ENCODE measurements at regions not wholly inside any gene's neighbourhood (a gene's known extent, or its start where the extent isn't known, plus 50 kb on each side); places are given as distances from the start of the nearest gene placed in this dataset.
"Not testable (repeated sequence)": the region's sequence is repeated elsewhere in the genome, so short reads cannot be mapped to it uniquely, and the experiment has no call there.

DNA sequence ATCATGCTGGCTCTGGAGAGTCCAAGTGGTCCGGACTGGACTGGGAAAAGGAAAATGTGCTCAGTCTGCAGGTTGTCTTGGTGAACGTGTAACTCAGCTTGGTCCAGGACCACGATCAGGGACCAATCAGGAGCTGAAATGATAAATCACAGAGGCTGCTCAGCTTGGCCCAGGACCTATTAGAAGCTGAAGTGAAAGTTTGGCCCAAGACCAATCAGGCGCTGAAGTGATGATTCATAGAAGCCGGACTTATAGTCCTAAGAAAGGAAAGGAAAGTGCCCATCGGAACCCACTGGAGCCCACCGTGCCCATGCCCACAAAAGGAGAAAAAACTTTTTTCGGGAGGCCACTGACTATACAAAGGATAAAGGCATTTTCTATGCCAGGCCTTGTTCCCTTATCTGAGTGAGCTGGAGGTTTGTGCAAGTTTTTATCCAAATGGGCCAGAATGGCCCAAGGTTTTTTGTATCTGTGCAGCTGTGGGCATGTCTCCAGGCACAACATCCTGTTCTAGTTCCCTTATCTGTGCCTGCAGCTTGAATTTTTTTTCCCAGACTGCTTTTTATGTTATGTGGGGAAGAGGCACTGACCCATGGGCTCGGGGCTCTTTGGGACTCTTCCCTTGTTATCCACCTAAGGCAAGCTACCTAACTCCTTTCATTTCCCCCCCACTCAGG lies 194.4 kb downstream of the FAM133A start:
- Mint-ChIP-seq H3K9me3 (no peaks in the 10 kb centered on the region), H3K27me3 (no peaks in the 10 kb centered on the region), H3K36me3 (no peaks in the 10 kb centered on the region), H3K4me3 (no peak overlapping the region), H3K27ac (no peak overlapping the region), H3K4me1 (ENCODE audit: low read depth) (no peaks in the 10 kb centered on the region)
- intact Hi-C loops (cut with micrococcal nuclease), result no loop called here
- POLR2A ChIA-PET, result no interaction called here
- CTCF ChIA-PET, result no interaction called here
- DNase-seq, result no peak

GRCh38 chrX:93874554-93874953 lies 200.5 kb downstream of the FAM133A start:
- Mint-ChIP-seq H3K9me3 (peaks cover 9% of the 10 kb centered on the region), H3K27me3 (no peaks in the 10 kb centered on the region), H3K27ac (no peak overlapping the region), H3K4me3 (no peak overlapping the region), H3K4me1 (ENCODE audit: low read depth) (no peaks in the 10 kb centered on the region), H3K36me3 (no peaks in the 10 kb centered on the region)
- ChIA-PET CTCF (no interaction called here), POLR2A (no interaction called here)
- intact Hi-C loops (cut with micrococcal nuclease), result loop anchor here (5.0 kb wide), 1 partner anchor 183 kb away; no protein-coding TSS in a partner anchor
- no peak for DNase-seq

DNA sequence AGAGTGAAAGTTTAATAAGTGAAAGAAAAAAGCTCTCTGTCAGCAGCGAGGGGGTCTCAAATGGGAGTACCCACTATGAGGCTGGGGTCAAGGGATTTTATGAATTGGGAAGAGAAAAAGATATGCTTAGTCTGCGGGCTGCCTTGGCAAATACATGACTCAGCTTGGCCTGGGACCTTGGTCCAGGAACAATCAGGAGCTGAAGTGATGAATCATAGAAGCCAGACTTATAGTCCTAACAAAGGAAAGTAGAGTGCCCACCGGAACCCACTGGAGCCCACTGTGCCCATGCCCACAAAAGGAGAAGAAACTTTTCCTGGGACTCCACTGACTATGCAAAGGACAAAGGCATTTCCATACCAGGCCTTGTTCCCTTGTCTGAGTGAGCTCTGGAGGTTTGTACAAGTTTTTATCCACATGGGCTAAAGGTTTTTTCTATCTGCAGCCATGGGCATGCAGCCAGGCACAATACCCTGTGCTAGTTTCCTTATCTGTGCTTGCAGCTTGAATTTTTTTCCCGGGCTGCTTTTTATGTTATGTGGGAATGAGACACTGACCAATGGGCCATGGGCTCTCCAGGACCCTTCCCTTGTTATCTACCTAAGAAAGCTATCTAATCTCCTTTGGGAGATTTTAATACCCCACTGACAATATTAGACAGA lies 201.7 kb downstream of the FAM133A start:
- intact Hi-C loops (cut with micrococcal nuclease), result no loop called here
- Mint-ChIP-seq H3K27me3 (no peaks in the 10 kb centered on the region), H3K4me1 (ENCODE audit: low read depth) (no peaks in the 10 kb centered on the region), H3K4me3 (no peak overlapping the region), H3K36me3 (no peaks in the 10 kb centered on the region), H3K9me3 (peaks cover 9% of the 10 kb centered on the region), H3K27ac (no peak overlapping the region)
- ChIA-PET CTCF (no interaction called here), POLR2A (no interaction called here)
- DNase-seq, result no peak

- intact Hi-C loops (cut with micrococcal nuclease); DNase-seq; H3K27ac Mint-ChIP-seq; H3K27me3 Mint-ChIP-seq; H3K4me1 Mint-ChIP-seq (ENCODE audit: low read depth); H3K9me3 Mint-ChIP-seq; H3K4me3 Mint-ChIP-seq; POLR2A ChIA-PET; CTCF ChIA-PET; H3K36me3 Mint-ChIP-seq: not testable (repeated sequence)
Observed at GRCh38 chrX:93921041-93921440, 247.0 kb downstream of the FAM133A start.

DNA sequence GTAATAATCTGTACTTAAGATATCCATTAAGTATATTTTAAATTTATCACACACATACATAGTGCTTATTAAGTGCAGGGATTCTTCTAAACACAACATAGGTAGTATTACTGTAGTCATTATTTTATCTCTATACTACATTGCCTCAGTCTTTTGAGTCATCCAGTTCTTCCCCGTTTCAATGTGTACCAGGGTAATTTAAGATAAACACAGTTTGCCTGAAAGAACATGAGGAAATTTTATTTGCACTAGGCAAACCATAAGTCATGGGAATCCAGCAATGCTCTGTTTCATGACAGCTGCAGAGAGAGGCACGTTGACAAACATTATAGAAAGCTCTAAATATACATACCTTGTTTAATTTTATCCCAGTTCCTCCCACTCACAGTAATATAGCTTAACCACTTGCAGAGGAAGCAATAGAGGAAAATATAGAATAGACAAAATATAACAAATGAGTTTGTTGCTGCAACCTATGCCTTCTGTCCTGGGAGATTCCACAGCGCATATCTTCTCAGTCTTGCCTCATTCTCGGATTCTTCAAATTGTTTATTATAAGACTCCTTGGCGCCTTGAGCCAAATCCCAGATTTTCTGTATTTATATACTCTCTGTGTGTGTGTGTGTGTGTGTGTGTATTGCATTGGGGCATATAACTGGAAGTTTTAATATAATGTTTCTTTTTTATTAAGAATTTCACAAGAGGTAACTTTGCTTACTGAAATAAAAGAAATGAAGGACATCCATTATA lies 258.6 kb downstream of the FAM133A start:
- peaks cover 3% of the 10 kb centered on the region for H3K9me3 Mint-ChIP-seq
- DNase-seq, result no peak
- no peaks in the 10 kb centered on the region for H3K27me3 Mint-ChIP-seq
- H3K27ac Mint-ChIP-seq, result no peak overlapping the region
- ChIA-PET POLR2A (no interaction called here), CTCF (no interaction called here)
- no peaks in the 10 kb centered on the region for H3K4me1 Mint-ChIP-seq (ENCODE audit: low read depth)
- no peak overlapping the region for H3K4me3 Mint-ChIP-seq
- intact Hi-C loops (cut with micrococcal nuclease), result no loop called here
- H3K36me3 Mint-ChIP-seq, result no peaks in the 10 kb centered on the region

- no peaks in the 10 kb centered on the region for H3K36me3 Mint-ChIP-seq
- POLR2A ChIA-PET, result no interaction called here
- H3K4me3 Mint-ChIP-seq, result no peak overlapping the region
- no peak for DNase-seq
- intact Hi-C loops (cut with micrococcal nuclease), result no loop called here
- H3K27ac Mint-ChIP-seq, result no peak overlapping the region
- H3K4me1 Mint-ChIP-seq (ENCODE audit: low read depth), result no peaks in the 10 kb centered on the region
- H3K27me3 Mint-ChIP-seq, result no peaks in the 10 kb centered on the region
- CTCF ChIA-PET, result no interaction called here
- H3K9me3 Mint-ChIP-seq, result no peaks in the 10 kb centered on the region
Observed at GRCh38 chrX:93977641-93978040, 303.6 kb downstream of the FAM133A start.

DNA sequence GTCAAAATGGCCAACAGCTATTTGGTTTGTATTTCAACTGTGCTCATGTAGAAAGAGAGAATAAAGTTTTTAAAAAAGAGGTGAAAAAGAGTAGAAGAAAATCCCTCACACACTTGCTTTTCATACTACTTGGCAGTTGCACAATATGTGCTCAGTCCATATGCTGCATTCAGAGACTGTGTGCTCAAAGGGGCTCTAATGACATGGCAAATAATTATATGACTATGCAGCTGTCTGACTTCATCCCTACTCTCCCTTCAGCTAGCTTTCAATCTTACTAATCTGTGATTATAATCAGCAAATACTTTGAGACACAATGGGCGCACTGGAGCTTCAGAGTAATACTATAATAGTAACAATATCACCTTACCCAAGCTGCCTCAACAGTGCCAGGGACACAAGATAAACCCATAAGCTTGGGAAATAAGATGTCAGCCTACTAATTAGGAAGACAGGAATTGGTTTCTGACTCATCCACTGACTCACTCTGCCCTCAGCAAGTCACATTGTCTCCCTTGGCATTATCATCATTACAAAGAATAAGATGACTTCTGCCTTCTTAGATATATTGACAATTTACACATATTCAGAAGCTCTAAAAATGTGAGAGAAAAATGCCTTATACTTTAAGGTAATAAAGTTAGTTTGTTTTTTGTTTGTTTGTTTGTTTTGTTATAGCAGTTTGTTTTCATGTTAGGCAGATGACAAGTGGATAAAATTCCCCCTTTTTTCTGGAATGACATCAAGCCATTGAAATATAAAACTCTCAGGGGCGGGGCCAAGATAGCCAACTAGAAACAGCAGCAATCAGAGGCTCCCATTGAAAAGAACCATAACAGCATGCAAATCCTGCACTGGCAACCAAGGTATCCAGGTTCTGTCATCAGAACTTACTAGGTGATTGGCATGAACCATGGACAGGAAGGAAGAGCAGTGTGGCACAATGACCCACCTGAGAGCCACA lies 311.6 kb downstream of the FAM133A start:
- ChIA-PET CTCF (no interaction called here), POLR2A (no interaction called here)
- intact Hi-C loops (cut with micrococcal nuclease), result no loop called here
- Mint-ChIP-seq H3K4me1 (ENCODE audit: low read depth) (no peaks in the 10 kb centered on the region), H3K9me3 (no peaks in the 10 kb centered on the region), H3K36me3 (no peaks in the 10 kb centered on the region), H3K27me3 (no peaks in the 10 kb centered on the region), H3K27ac (no peak overlapping the region), H3K4me3 (no peak overlapping the region)
- DNase-seq, result no peak

Data from activated CD4-positive, alpha-beta memory T cell treated with anti-CD3 and anti-CD28 coated beads for 36 hours (primary cell).